NCI-H1694 (cell line): ENCODE measurements at regions not wholly inside any gene's neighbourhood (a gene's known extent, or its start where the extent isn't known, plus 50 kb on each side); places are given as distances from the start of the nearest gene placed in this dataset.

ENCODE experiments used
- DNase-seq: peaks from one replicate; lab custom pipeline; 2025; lab: John Stamatoyannopoulos, UW

DNA sequence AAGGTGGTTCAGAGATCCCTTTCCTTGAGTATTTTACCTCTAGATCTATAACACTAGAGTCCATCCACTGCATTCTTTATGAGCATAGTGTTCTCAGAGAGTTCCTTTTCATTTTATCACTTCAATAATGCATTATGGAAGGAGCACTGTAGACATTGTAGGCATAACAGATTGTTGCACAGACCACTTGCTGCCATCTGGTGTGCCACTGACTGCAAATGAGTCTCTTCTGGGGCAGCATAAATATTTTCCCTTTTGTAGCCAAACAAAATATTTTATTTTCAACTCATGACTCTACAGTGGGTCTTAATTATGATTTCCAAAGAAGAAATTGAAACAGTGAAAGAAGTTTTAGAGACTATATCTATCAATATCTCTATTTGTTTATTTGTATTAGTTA lies 290.4 kb downstream of the OLFM3 start:
- DNase-seq: no peak

DNA sequence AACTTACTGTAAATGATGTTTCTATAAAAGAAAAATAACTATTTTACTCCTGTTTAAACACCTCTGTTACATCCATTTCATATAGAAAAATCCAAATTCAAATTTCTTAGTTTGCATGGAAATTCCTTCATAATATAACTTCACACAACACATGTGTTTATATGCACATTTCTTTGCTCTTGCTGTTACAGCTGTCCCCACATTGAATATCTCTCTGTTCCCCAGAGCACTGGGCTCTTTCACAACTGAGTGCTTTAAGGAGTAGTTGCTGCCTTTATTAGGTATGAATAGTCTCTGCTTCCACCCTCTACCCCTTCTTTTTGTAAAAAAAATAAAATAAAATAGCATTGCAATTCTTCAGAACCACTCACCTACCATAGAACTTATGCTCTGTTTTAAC lies 287.0 kb downstream of the OLFM3 start:
- no peak for DNase-seq

DNA sequence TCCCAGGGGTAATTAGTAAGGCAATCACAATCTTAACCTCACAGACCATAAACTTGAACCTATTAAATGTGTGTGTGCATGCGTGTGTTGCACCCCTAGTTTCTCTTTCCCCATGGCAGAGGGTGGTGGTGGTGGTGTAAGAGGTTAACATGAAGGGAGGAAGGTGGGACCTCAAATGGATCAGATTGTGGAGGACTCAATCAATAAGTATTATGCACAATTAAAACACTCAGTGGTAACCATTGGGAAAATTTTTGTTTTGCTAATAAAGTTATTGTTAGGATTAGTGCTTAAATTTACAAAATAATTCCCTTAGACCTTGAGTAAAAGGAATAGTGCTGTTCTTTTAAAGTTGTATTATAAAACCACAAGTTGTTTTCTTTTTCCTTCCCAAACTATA lies 283.0 kb downstream of the OLFM3 start:
- DNase-seq: no peak

DNA sequence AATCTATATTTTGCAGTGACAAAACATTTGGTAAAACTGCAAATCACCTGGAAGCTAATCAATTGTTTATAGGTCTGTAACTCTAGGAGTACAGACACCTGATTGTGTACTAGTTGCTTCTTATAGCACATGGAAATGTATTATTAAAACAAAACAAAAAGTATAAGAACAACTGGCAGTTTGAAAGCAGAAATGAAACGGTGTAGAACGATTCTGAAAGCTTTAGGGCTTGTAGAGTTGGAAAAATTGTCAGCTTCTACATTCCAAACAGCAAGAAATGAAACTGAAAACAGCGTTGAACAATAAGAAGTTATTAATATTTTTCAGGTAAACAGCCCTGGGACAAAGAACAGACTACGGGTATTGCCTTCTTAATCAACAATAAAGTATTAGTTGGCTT lies 273.3 kb downstream of the OLFM3 start:
- DNase-seq: no peak

DNA sequence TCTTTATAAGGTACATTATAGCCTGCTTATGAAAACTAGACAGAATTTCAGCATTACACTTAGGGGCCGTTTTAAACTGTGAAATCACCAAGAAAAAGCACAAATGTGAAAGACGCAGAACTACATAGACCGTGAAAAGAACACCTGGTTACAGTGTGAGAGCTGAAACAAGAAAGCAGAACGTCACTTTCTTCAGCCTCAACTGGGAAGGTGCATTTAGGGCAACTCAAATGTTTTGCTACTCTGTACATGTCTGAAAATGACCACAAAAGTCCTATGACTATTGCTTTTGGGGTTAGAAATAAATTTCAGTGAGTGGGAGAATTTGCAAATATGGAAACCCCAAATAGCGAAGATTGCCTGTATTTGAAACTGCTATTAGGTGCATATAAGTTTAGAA lies 268.7 kb downstream of the OLFM3 start:
- DNase-seq: no peak

DNA sequence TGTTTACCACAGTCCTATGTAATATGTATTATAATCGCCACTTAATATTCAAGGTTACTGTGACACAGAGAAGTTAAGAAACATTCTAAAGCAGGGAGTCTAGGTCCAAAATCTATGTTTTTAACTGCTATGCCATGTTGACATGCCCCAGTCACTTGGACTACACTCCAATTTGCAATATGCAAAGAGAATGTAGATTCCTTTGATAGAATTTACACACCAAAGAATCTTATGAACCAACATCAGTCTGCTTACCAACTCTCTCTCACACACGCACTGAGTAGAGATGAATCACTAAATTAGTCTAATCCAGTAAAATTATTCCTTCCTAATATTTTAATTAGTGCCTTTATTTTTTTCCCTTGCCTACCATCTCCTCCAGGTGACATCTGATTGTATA lies 266.2 kb downstream of the OLFM3 start:
- no peak for DNase-seq

DNA sequence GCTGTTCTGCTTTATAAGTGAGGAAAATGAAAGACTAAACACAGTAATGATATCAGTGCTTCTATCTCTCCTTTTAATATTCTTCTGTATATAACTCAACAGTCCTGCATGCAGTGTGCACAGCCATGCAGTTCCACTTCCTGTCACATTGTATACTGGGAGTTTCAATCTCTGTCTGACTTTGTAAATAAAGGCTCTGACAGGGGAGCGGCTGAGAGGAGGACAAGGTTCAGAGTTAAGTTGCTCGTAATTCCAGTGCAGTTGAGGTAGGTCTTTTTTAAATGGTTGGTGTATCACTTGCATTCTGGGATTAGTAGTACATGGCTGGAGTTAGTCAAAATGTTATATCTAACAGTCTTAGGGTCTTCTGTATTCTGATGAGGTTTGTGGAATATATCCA lies 264.5 kb downstream of the OLFM3 start:
- no peak for DNase-seq

DNA sequence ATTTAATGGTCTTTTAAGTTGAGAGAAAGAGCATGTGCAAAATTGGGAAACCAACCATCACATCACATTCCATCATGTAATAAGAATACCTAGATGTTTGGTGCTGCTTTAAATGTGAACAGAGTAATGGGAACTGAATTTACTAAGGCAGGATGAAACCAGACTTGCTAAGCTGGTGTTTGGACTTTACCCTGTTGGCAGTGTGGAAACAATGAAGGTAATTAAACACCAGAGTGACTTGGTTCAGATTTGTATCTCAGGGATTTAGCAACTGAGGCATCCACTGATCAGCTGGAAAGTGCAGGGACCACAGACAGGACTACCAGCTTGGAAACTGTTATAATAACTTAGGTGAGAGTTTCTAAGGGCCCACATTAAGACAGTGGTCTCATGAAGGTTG lies 263.4 kb downstream of the OLFM3 start:
- DNase-seq: no peak

DNA sequence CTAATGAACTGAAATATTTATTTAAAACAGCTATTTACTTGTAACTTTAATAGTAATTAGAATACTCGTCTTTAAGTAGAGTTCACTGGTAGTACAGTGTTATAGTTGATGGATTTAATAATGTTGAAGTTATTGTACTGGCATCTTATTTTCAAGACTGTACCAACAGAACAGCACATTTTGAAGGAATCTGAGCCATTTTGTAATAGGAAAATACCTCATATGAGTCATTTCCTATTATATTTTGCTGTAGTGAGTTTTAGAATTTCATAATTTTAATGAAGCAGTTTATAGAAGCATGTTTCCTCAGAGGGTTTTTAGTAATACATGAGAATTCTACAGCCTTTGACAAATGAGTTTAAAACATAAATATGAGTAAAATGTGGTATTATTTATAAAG lies 258.3 kb downstream of the OLFM3 start:
- DNase-seq: no peak

DNA sequence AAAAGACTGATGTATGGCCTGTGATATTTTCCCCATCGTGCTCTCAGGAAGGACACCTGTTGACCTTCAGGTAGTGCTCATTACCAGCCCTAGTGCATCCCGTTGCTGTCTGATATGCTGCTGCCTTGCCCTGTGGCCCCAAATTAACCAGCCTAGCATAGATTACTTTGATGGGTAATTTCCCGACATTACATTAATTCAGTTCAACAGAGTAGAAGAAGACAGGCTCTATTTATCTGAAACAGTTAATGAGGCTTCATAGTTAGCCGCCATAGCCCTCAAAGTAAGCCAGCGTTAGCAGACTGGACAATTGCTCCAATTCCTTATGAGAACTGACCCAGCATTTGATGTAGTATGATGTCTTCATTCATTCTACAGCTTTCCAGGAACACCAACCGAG lies 257.6 kb downstream of the OLFM3 start:
- DNase-seq: no peak

DNA sequence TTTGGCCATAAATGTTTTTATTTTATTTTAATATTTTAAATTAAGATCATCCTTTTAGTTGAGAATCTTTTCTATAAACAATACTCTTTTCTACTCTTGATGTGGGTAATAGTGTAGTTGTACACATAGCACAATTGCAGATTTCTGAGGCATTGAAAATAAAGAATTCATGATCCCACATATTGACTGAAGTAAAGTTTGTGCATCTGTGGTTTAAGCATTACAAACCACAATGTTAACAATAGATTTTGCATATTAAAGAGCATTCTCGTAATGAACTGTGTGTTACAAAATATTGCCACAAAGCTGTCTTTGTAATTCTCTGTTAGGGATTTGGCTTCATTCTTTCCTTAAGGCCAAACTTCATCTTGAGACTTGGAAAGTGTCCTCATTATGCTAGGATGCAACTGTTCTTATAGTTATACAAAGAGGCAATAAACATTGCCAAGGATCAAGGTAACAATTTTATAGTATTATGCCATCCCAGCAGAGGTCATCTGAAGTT lies 256.8 kb downstream of the OLFM3 start:
- no peak for DNase-seq

DNA sequence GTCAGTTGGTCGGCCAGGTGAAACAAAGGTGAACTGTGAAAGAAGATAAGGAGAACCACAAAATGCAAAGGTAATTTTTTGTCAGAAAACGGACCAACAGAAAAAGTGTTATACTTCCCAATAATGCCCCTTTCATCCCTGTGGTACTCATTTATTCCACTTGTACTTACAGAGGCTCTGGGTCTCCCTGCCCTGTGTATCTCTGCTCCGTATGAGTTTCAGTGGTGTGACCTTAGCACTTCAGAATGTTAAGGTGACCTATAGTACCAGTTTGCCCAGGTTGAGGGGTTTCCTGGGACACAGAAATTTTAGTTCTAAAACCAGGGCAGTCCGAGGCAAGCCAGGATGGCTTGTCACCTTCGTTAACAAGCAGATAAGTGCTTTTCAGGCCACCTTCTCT lies 254.8 kb downstream of the OLFM3 start:
- DNase-seq: no peak

DNA sequence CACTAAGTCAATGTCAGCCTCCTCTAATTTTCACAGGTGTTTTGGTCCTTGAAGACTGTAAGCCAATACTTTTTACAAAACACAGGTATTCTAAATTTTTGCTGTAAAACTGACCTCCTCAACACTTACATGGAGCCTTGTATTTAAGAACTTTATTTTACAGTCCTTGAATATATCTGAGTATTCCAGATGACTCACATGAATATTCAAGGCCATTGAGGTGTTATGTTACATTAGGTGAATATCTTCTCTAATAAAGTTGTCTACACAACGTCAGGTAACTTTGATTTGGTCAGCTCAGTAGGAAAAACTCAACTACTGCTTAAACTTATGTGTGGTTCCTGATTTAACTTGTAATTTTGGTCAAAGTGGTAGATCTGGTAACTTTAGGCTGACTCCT lies 254.2 kb downstream of the OLFM3 start:
- no peak for DNase-seq

DNA sequence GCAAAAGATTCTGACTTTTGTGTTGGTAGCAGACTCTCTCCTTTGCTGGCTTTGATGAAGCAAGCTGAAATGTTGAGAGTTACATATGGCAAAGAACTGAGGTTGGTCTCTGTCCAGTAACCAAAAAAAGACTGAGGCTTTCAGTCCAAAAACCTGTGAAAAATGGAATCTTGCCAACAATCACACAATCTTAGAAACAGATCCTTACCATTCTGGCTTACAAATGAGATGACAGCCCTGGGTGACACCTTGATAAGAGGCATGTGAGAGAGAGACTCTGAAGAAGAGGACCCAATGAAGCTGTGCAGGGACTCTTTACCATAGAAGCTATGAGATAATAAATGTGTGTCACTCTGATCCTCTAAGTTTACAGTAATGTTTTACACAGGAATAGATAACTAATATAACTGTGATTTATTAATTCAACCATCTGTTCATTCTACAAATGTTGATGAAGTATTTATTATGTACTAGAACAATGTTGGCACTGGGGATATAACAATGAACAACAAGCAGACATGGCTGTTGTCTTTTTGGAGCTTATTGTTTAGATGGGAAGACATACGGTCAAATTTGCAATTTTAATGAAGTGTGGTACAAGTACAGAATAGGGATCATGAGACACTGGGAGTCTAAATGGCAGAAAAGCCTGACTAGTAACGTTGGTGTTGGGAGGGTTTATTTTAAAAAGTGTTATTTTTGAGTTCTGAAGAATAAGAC lies 251.0 kb downstream of the OLFM3 start:
- DNase-seq: no peak

DNA sequence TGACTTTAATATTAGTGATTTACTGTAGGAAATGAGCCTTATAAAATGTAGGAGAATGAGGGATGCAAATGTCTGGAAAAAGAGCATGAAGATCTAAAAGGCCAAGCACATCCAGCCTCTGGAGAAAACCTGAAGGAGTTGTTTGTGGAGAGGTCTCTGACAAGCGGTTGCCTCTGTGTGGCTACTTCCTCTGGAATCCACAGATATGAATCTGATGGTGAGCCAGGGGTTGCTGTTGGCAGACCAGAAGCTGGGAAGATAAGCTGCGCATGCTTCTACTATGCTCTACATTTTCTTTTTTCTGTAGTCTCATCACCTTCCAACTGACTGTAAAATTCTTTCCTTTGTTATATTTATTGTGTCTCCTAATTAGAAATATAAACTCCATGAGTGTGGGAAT lies 248.6 kb downstream of the OLFM3 start:
- DNase-seq: no peak
